Neuronal stem cell (in vitro differentiated cells): ENCODE measurements at regions not wholly inside any gene's neighbourhood (a gene's known extent, or its start where the extent isn't known, plus 50 kb on each side); places are given as distances from the start of the nearest gene placed in this dataset.

ENCODE experiments used
- DNase-seq: peaks from one replicate; pipeline ENCODE4 v3.0.0-alpha.2; 2013; ENCODE audit warnings: low spot score
- H2AFZ ChIP-seq: one replicate; pipeline ENCODE4 v1.6.1; 2013; ENCODE audit warnings: mild to moderate bottlenecking, low read length, inconsistent platforms
- H2AK5ac ChIP-seq: 2 replicates; pipeline ENCODE4 v1.6.1; 2013; ENCODE audit warnings: low read depth, mild to moderate bottlenecking, inconsistent platforms, low read length, moderate library complexity, mixed read lengths
- H2BK120ac ChIP-seq: 2 replicates; pipeline ENCODE4 v1.6.1; 2013; ENCODE audit warnings: low read depth, mild to moderate bottlenecking, inconsistent platforms, low read length, moderate library complexity, mixed read lengths
- H2BK12ac ChIP-seq: one replicate; pipeline ENCODE4 v1.6.1; 2013; ENCODE audit warnings: low read length, inconsistent platforms
- H2BK15ac ChIP-seq: 2 replicates; pipeline ENCODE4 v1.6.1; 2013; ENCODE audit warnings: mild to moderate bottlenecking, low read length, inconsistent platforms, mixed read lengths
- H2BK5ac ChIP-seq: one replicate; pipeline ENCODE4 v1.6.1; 2013; ENCODE audit warnings: inconsistent platforms, mild to moderate bottlenecking, low read length, moderate library complexity
- H3K14ac ChIP-seq: one replicate; pipeline ENCODE4 v1.6.1; 2013; ENCODE audit warnings: low read length, inconsistent platforms
- H3K18ac ChIP-seq: 2 replicates; pipeline ENCODE4 v1.6.1; 2013; ENCODE audit warnings: low read length, inconsistent platforms
- H3K23ac ChIP-seq: 2 replicates; pipeline ENCODE4 v1.6.1; 2013; ENCODE audit warnings: low read depth, mild to moderate bottlenecking, mixed read lengths, low read length, inconsistent platforms; ENCODE audit not compliant: poor library complexity
- H3K27ac ChIP-seq: replicated peaks from 3 replicates; pipeline ENCODE4 v1.5.1; 2013; ENCODE audit warnings: low read length, inconsistent platforms
- H3K27me3 ChIP-seq, 3 experiments: 2 replicates each; pipeline ENCODE4 v1.6.1; 2013; ENCODE audit warnings: low read length in 3 of 3, mild to moderate bottlenecking in 2 of 3, inconsistent platforms in 1 of 3, low read depth in 1 of 3, mixed read lengths in 1 of 3, moderate library complexity in 1 of 3; ENCODE audit not compliant: control insufficient read depth in 3 of 3, insufficient read depth in 3 of 3
- H3K36me3 ChIP-seq, 2 donors: replicated peaks in 1 of 2; 2 replicates each; pipeline ENCODE4 v1.6.1; 2013; ENCODE audit warnings: low read length in 2 of 2; ENCODE audit not compliant: control insufficient read depth in 2 of 2, insufficient read depth in 2 of 2
- H3K4ac ChIP-seq: 2 replicates; pipeline ENCODE4 v1.6.1; 2013; ENCODE audit warnings: inconsistent platforms, mild to moderate bottlenecking, low read length, moderate library complexity
- H3K4me1 ChIP-seq, 2 donors: 1 replicate in 1 of 2; 2 replicates in 1 of 2; pipeline ENCODE4 v1.6.1; 2013; ENCODE audit warnings: low read length in 2 of 2, low read depth in 1 of 2; ENCODE audit not compliant: control insufficient read depth in 2 of 2, insufficient read depth in 1 of 2
- H3K4me2 ChIP-seq: one replicate; pipeline ENCODE4 v1.6.1; 2013; ENCODE audit warnings: mild to moderate bottlenecking, low read length, inconsistent platforms; ENCODE audit not compliant: insufficient read depth, poor library complexity, severe bottlenecking
- H3K4me3 ChIP-seq, 2 donors: 2 replicates each; pipeline ENCODE4 v1.5.1; 2013; ENCODE audit warnings: low read length in 2 of 2, mild to moderate bottlenecking in 2 of 2, inconsistent platforms in 1 of 2, moderate library complexity in 1 of 2
- H3K79me1 ChIP-seq: one replicate; pipeline ENCODE4 v1.6.1; 2013; ENCODE audit warnings: low read depth, mild to moderate bottlenecking, inconsistent platforms, low read length, moderate library complexity
- H3K9ac ChIP-seq: one replicate; pipeline ENCODE4 v1.6.1; 2013; ENCODE audit warnings: mild to moderate bottlenecking, low read depth, low read length, inconsistent platforms; ENCODE audit not compliant: poor library complexity
- H3K9me3 ChIP-seq, 2 donors: replicated peaks in 1 of 2; 2 replicates each; pipeline versions ENCODE3 to v1.6.1; 2013; ENCODE audit warnings: low read length in 2 of 2, mild to moderate bottlenecking in 2 of 2, inconsistent platforms in 1 of 2, low read depth in 1 of 2, mixed read lengths in 1 of 2, moderate library complexity in 1 of 2; ENCODE audit not compliant: control insufficient read depth in 2 of 2, insufficient read depth in 1 of 2
- H4K8ac ChIP-seq: one replicate; pipeline ENCODE4 v1.6.1; 2013; ENCODE audit warnings: low read depth, mild to moderate bottlenecking, inconsistent platforms, low read length, moderate library complexity
- H4K91ac ChIP-seq: one replicate; pipeline ENCODE4 v1.6.1; 2013; ENCODE audit warnings: low read length, low read depth, mild to moderate bottlenecking, inconsistent platforms; ENCODE audit not compliant: poor library complexity
- WGBS, 2 donors: extraction: QIAGEN DNeasy Blood & Tissue Kit; methylation state at CpG; one replicate each; pipeline ENCODE4 v1.1.7; 2013; ENCODE audit warnings: missing lambda C conversion rate in 2 of 2, mixed read lengths in 1 of 2; ENCODE audit not compliant: insufficient read length in 2 of 2, insufficient replicate concordance in 1 of 2; ENCODE audit errors: extremely low coverage in 2 of 2; 5-methylcytosine and 5-hydroxymethylcytosine counted together

DNA sequence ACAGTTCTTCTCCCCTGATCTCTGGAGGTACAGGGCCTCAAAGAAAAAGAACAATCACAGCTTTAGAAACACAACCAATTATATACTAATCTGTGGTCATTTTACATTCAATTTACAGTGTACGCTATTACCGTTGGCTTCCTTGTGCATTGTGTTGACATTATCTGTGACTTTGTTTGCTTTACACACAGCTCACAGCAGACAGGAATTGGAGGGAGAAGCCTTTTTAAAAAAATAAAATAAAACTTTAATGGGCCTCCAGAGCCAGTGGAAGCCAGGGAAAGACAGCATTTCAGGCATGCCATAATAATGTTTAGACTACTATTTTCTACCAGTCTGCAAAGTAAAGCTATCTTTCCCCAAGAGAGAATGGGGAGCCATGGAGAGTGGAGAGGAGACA lies 179.0 kb upstream of the ADO start:
- Histone ChIP-seq H3K36me3 (no peaks in the 10 kb centered on the region), H3K23ac (no peak overlapping the region), H3K9ac (no peak overlapping the region), H3K18ac (no peak overlapping the region), H3K14ac (no peak overlapping the region), H3K9me3 (no peaks in the 10 kb centered on the region), H3K27me3 (no peaks in the 10 kb centered on the region), H4K91ac (no peak overlapping the region), H3K27ac (no peak overlapping the region), H2BK5ac (no peak overlapping the region), H2AFZ (no peak overlapping the region), H3K4me1 (peaks cover 0 to 23% of the 10 kb centered on the region in 2 donors), H3K4ac (no peak overlapping the region), H2BK15ac (no peak overlapping the region), H2BK120ac (no peak overlapping the region), H3K79me1 (no peaks in the 10 kb centered on the region), H2AK5ac (no peak overlapping the region), H2BK12ac (no peak overlapping the region), H3K4me2 (no peak overlapping the region), H3K4me3 (no peak overlapping the region), H4K8ac (no peak overlapping the region)
- no CpG with 5 or more reads among the region's 2 CpGs for WGBS, 2 donors
- no peak for DNase-seq

DNA sequence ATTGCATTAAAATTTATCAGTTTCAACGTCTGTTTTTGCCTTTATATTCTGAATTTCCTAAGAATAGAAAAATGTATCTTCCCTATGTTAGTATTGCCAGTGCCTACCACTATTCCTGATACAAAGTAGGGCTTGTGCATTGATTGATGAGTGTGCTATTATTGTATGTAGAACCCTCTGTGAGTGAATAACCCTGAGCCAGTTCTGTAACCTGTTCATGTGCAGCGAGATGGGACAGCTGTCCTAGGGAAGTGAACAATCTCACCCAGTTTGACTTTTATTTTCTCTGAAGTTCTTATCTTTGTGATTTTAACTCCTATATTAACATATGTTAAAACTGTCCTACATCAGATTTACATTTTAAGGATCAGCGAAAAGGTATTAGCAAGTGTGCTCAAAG lies 178.4 kb upstream of the ADO start:
- Histone ChIP-seq H2BK120ac (no peak overlapping the region), H3K14ac (no peak overlapping the region), H4K91ac (no peak overlapping the region), H3K4me1 (peaks cover 0 to 23% of the 10 kb centered on the region in 2 donors), H3K18ac (no peak overlapping the region), H3K23ac (no peak overlapping the region), H2AFZ (no peak overlapping the region), H4K8ac (no peak overlapping the region), H3K79me1 (no peaks in the 10 kb centered on the region), H3K36me3 (no peaks in the 10 kb centered on the region), H3K9me3 (no peaks in the 10 kb centered on the region), H2BK12ac (no peak overlapping the region), H3K4me3 (no peak overlapping the region), H3K4ac (no peak overlapping the region), H3K27me3 (no peaks in the 10 kb centered on the region), H3K27ac (no peak overlapping the region), H3K9ac (no peak overlapping the region), H3K4me2 (no peak overlapping the region), H2BK5ac (no peak overlapping the region), H2BK15ac (no peak overlapping the region), H2AK5ac (no peak overlapping the region)
- DNase-seq: no peak
- WGBS, 2 donors: no CpG with 5 or more reads among the region's 3 CpGs

DNA sequence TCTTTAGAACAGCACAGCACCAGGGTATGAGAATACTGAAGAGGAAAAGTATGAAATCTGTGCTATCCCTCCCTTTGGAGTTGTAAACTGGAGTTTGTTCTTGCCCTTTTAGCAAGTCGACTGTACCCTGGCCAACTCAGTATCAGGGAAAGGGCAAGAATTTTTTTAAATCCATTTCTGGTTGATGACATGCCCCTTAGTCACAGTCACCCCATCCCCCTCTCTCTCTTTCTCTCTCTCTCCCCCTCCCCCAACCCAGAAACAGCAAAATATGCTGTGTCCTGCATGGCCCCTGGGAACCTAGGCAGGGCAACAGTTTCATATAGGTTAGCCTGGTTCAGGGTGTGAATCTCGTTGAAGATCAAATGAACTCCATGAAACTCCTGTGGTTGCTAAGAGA lies 177.7 kb upstream of the ADO start:
- H3K4ac ChIP-seq: no peak overlapping the region
- no peak overlapping the region for H3K4me3 ChIP-seq
- no peak overlapping the region for H2BK12ac ChIP-seq
- H3K23ac ChIP-seq: no peak overlapping the region
- H4K91ac ChIP-seq: no peak overlapping the region
- H3K36me3 ChIP-seq: no peaks in the 10 kb centered on the region
- no peak overlapping the region for H2BK5ac ChIP-seq
- no peaks in the 10 kb centered on the region for H3K27me3 ChIP-seq
- no peak overlapping the region for H3K4me2 ChIP-seq
- H2AFZ ChIP-seq: peak overlapping the region; percentile 4
- no peak overlapping the region for H3K27ac ChIP-seq
- H3K14ac ChIP-seq: no peak overlapping the region
- WGBS, 2 donors: no CpG with 5 or more reads among the region's 2 CpGs
- no peak overlapping the region for H2AK5ac ChIP-seq
- H2BK15ac ChIP-seq: no peak overlapping the region
- no peaks in the 10 kb centered on the region for H3K79me1 ChIP-seq
- H4K8ac ChIP-seq: no peak overlapping the region
- H3K9ac ChIP-seq: no peak overlapping the region
- no peaks in the 10 kb centered on the region for H3K9me3 ChIP-seq
- H2BK120ac ChIP-seq: no peak overlapping the region
- DNase-seq: no peak
- no peak overlapping the region for H3K18ac ChIP-seq
- peaks cover 0 to 23% of the 10 kb centered on the region in 2 donors for H3K4me1 ChIP-seq

DNA sequence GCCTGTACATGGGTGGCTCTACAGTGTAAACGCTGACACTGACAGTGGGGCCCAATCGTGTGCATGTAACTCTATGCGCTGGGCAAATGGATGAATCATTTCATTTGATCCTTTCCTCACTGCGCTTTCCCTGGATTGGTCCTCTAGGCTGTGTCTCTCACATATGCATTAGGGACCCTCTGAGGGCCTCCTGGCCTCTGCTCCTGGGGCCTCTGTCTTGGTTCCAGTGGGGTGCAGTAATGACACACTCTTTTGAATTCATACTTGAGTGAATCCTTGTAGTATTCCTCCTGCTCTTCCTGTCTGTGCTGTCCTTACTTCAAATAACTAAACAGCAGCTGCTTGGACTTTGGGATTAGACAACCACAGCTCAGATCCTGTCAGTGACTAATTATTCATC lies 176.5 kb upstream of the ADO start:
- Histone ChIP-seq H3K4me2 (no peak overlapping the region), H2AFZ (peak overlapping the region; percentile 67), H3K4ac (no peak overlapping the region), H3K9me3 (no peaks in the 10 kb centered on the region), H3K27me3 (no peaks in the 10 kb centered on the region), H2BK5ac (no peak overlapping the region), H3K23ac (no peak overlapping the region), H3K18ac (no peak overlapping the region), H4K8ac (no peak overlapping the region), H2AK5ac (no peak overlapping the region), H3K36me3 (no peaks in the 10 kb centered on the region), H2BK12ac (no peak overlapping the region), H3K9ac (no peak overlapping the region), H2BK120ac (no peak overlapping the region), H3K4me1 (peaks cover 0 to 23% of the 10 kb centered on the region in 2 donors), H3K27ac (no peak overlapping the region), H2BK15ac (no peak overlapping the region), H3K4me3 (no peak overlapping the region), H3K79me1 (no peaks in the 10 kb centered on the region), H4K91ac (no peak overlapping the region), H3K14ac (no peak overlapping the region)
- no peak for DNase-seq
- WGBS, 2 donors: no CpG with 5 or more reads among the region's 4 CpGs
